ENCODE measurements at regions not wholly inside any gene's neighbourhood (a gene's known extent, or its start where the extent isn't known, plus 50 kb on each side); places are given as distances from the start of the nearest gene placed in this dataset.

DNA sequence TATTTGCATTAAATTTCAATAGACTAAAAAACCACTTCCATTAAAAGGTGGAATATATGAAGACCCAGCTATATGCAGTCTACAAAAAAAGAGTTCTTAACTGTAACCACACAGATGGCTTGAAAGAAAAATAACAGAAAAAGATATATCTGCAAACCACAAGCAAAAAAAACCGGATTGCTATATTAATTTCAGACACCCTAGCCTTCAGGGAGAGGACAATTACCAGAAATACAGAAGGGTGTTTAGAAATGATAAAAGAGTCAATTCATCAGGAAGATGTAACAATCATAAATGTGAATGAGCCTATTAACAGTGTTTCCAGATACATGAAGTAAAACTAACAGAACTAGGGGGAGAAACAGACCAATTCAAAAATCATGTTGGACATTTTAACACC lies 56.9 kb upstream of the SMIM23 start:
- Mint-ChIP-seq H3K27ac (no peak overlapping the region), H3K9me3 (ENCODE audit: insufficient read depth) (peaks cover 8% of the 10 kb centered on the region), H3K4me1 (no peaks in the 10 kb centered on the region), H3K4me3 (no peak overlapping the region), H3K27me3 (peaks cover 11% of the 10 kb centered on the region)
- Histone ChIP-seq H3K4me2 (replicated peaks; ENCODE audit: low read depth, low read length, poor library complexity, severe bottlenecking) (no peak overlapping the region), H3K36me3 (replicated peaks in 1 of 2; ENCODE audit: control extremely low read depth in 1 of 2, control insufficient read depth in 1 of 2, extremely low read depth in 1 of 2, insufficient read depth in 2 of 2, low read length in 1 of 2) (no peaks in the 10 kb centered on the region), H3K27me3 (replicated peaks in 1 of 4; ENCODE audit: control extremely low read depth in 1 of 4, control insufficient read depth in 3 of 4, insufficient read depth in 4 of 4, low read length in 3 of 4) (no peaks in the 10 kb centered on the region), H4K20me1 (ENCODE audit: control insufficient read depth, insufficient read depth, low read length, poor library complexity, severe bottlenecking) (no peaks in the 10 kb centered on the region), H3K4me1 (ENCODE audit: control insufficient read depth in 2 of 2, insufficient read depth in 2 of 2, low read length in 2 of 2) (no peaks in the 10 kb centered on the region), H2AFZ (ENCODE audit: insufficient read depth, low read depth, low read length, poor library complexity, severe bottlenecking) (no peak overlapping the region), H3K9me3 (ENCODE audit: control extremely low read depth in 1 of 3, control insufficient read depth in 2 of 3, insufficient read depth in 1 of 3, low read length in 2 of 3) (peaks cover 2 to 6% (median 6%) of the 10 kb centered on the region in 3 donors), H3K27ac (ENCODE audit: low read length in 2 of 2) (no peak overlapping the region), H3K9ac (ENCODE audit: low read length) (no peak overlapping the region), H3K79me2 (ENCODE audit: control insufficient read depth, insufficient read depth, low read length) (no peaks in the 10 kb centered on the region), H3K4me3 (ENCODE audit: control extremely low read depth in 1 of 5, extremely low read depth in 1 of 5, insufficient read depth in 1 of 5, low read depth in 2 of 5, low read length in 4 of 5) (no peak overlapping the region)
- ATAC-seq (ENCODE audit: low read depth) = no peak
- WGBS (ENCODE audit: insufficient coverage) = no CpG with 5 or more reads among the region's 1 CpG
- no peak for DNase-seq
- POLR2A ChIA-PET = no interaction called here
- TF ChIP-seq EZH2 (IDR thresholded peaks at IDR 0.05; ENCODE audit: borderline replicate concordance, insufficient read depth, low read depth, low read length, poor library complexity, severe bottlenecking) = no peak
- TF ChIP-seq, protein P1, sequence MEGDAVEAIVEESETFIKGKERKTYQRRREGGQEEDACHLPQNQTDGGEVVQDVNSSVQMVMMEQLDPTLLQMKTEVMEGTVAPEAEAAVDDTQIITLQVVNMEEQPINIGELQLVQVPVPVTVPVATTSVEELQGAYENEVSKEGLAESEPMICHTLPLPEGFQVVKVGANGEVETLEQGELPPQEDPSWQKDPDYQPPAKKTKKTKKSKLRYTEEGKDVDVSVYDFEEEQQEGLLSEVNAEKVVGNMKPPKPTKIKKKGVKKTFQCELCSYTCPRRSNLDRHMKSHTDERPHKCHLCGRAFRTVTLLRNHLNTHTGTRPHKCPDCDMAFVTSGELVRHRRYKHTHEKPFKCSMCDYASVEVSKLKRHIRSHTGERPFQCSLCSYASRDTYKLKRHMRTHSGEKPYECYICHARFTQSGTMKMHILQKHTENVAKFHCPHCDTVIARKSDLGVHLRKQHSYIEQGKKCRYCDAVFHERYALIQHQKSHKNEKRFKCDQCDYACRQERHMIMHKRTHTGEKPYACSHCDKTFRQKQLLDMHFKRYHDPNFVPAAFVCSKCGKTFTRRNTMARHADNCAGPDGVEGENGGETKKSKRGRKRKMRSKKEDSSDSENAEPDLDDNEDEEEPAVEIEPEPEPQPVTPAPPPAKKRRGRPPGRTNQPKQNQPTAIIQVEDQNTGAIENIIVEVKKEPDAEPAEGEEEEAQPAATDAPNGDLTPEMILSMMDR (IDR thresholded peaks at IDR 0.05) = no peak
- intact Hi-C loops (cut with micrococcal nuclease) = no loop called here
- CTCF ChIA-PET = no interaction called here
